ENCODE measurements at regions not wholly inside any gene's neighbourhood (a gene's known extent, or its start where the extent isn't known, plus 50 kb on each side); places are given as distances from the start of the nearest gene placed in this dataset.

GRCh38 chr2:103798291-103798690, 1036.5 kb downstream of the TMEM182 start:
- no peak for TF ChIP-seq CTCF (IDR thresholded peaks at IDR 0.05; ENCODE audit: control extremely low read depth, extremely low read depth)
- no peak for ATAC-seq (ENCODE audit: insufficient read depth, low FRiP score)
- Histone ChIP-seq H3K9me3 (ENCODE audit: control insufficient read depth in 4 of 4, insufficient read depth in 3 of 4, low read length in 3 of 4) (peaks cover 0 to 8% (median 0%) of the 10 kb centered on the region in 4 donors), H3K4me1 (ENCODE audit: control insufficient read depth in 5 of 5, insufficient read depth in 5 of 5, low read length in 5 of 5) (no peaks in the 10 kb centered on the region), H3K27me3 (ENCODE audit: control insufficient read depth in 3 of 3, insufficient read depth in 3 of 3, low read length in 2 of 3) (no peaks in the 10 kb centered on the region), H3K27ac (ENCODE audit: low read depth in 1 of 2, low read length in 1 of 2) (no peak overlapping the region), H3K9ac (ENCODE audit: insufficient read depth in 1 of 2, low read length in 2 of 2) (no peak overlapping the region), H3K36me3 (ENCODE audit: control insufficient read depth in 4 of 4, insufficient read depth in 4 of 4, low read length in 4 of 4) (no peaks in the 10 kb centered on the region), H3K4me3 (no peak overlapping the region)
- 83 to 88% methylated on average over 1 of the region's 1 CpG for WGBS, 2 donors
- DNase-seq: no peak

- H3K9ac ChIP-seq (ENCODE audit: insufficient read depth in 1 of 2, low read length in 2 of 2): no peak overlapping the region
- H3K27ac ChIP-seq (ENCODE audit: low read depth in 1 of 2, low read length in 1 of 2): no peak overlapping the region
- no peaks in the 10 kb centered on the region for H3K36me3 ChIP-seq (ENCODE audit: control insufficient read depth in 4 of 4, insufficient read depth in 4 of 4, low read length in 4 of 4)
- WGBS, 2 donors: 47 to 62% methylated on average over 1 of the region's 1 CpG
- no peak for ATAC-seq (ENCODE audit: insufficient read depth, low FRiP score)
- no peak overlapping the region for H3K4me3 ChIP-seq
- TF ChIP-seq CTCF (IDR thresholded peaks at IDR 0.05; ENCODE audit: control extremely low read depth, extremely low read depth): no peak
- DNase-seq: no peak
- no peaks in the 10 kb centered on the region for H3K4me1 ChIP-seq (ENCODE audit: control insufficient read depth in 5 of 5, insufficient read depth in 5 of 5, low read length in 5 of 5)
- H3K27me3 ChIP-seq (ENCODE audit: control insufficient read depth in 3 of 3, insufficient read depth in 3 of 3, low read length in 2 of 3): no peaks in the 10 kb centered on the region
- peaks cover 0 to 7% (median 0%) of the 10 kb centered on the region in 4 donors for H3K9me3 ChIP-seq (ENCODE audit: control insufficient read depth in 4 of 4, insufficient read depth in 3 of 4, low read length in 3 of 4)
These were observed 1042.2 kb downstream of the TMEM182 start for GRCh38 chr2:103804013-103804412.

- peaks cover 0 to 10% (median 0%) of the 10 kb centered on the region in 4 donors for H3K9me3 ChIP-seq (ENCODE audit: control insufficient read depth in 4 of 4, insufficient read depth in 3 of 4, low read length in 3 of 4)
- no peaks in the 10 kb centered on the region for H3K4me1 ChIP-seq (ENCODE audit: control insufficient read depth in 5 of 5, insufficient read depth in 5 of 5, low read length in 5 of 5)
- no peaks in the 10 kb centered on the region for H3K27me3 ChIP-seq (ENCODE audit: control insufficient read depth in 3 of 3, insufficient read depth in 3 of 3, low read length in 2 of 3)
- no peak overlapping the region for H3K27ac ChIP-seq (ENCODE audit: low read depth in 1 of 2, low read length in 1 of 2)
- no peak for TF ChIP-seq CTCF (IDR thresholded peaks at IDR 0.05; ENCODE audit: control extremely low read depth, extremely low read depth)
- H3K4me3 ChIP-seq: no peak overlapping the region
- ATAC-seq (ENCODE audit: insufficient read depth, low FRiP score) (no peak), DNase-seq (no peak)
- H3K9ac ChIP-seq (ENCODE audit: insufficient read depth in 1 of 2, low read length in 2 of 2): no peak overlapping the region
- no peaks in the 10 kb centered on the region for H3K36me3 ChIP-seq (ENCODE audit: control insufficient read depth in 4 of 4, insufficient read depth in 4 of 4, low read length in 4 of 4)
- WGBS, 2 donors: 88 to 90% methylated on average over 3 of the region's 3 CpGs
These were observed 1043.9 kb downstream of the TMEM182 start for GRCh38 chr2:103805746-103806145.

GRCh38 chr2:103808814-103809213, 1045.1 kb upstream of the POU3F3 start:
- DNase-seq: no peak
- 82 to 83% methylated on average over 8 of the region's 8 CpGs for WGBS, 2 donors
- Histone ChIP-seq H3K27me3 (ENCODE audit: control insufficient read depth in 3 of 3, insufficient read depth in 3 of 3, low read length in 2 of 3) (no peaks in the 10 kb centered on the region), H3K4me1 (ENCODE audit: control insufficient read depth in 5 of 5, insufficient read depth in 5 of 5, low read length in 5 of 5) (no peaks in the 10 kb centered on the region), H3K9ac (ENCODE audit: insufficient read depth in 1 of 2, low read length in 2 of 2) (no peak overlapping the region), H3K9me3 (ENCODE audit: control insufficient read depth in 4 of 4, insufficient read depth in 3 of 4, low read length in 3 of 4) (peaks cover 0 to 9% (median 0%) of the 10 kb centered on the region in 4 donors), H3K36me3 (ENCODE audit: control insufficient read depth in 4 of 4, insufficient read depth in 4 of 4, low read length in 4 of 4) (no peaks in the 10 kb centered on the region), H3K4me3 (no peak overlapping the region), H3K27ac (ENCODE audit: low read depth in 1 of 2, low read length in 1 of 2) (no peak overlapping the region)
- no peak for ATAC-seq (ENCODE audit: insufficient read depth, low FRiP score)
- TF ChIP-seq CTCF (IDR thresholded peaks at IDR 0.05; ENCODE audit: control extremely low read depth, extremely low read depth): no peak
